ENCODE measurements at regions not wholly inside any gene's neighbourhood (a gene's known extent, or its start where the extent isn't known, plus 50 kb on each side); places are given as distances from the start of the nearest gene placed in this dataset.

DNA sequence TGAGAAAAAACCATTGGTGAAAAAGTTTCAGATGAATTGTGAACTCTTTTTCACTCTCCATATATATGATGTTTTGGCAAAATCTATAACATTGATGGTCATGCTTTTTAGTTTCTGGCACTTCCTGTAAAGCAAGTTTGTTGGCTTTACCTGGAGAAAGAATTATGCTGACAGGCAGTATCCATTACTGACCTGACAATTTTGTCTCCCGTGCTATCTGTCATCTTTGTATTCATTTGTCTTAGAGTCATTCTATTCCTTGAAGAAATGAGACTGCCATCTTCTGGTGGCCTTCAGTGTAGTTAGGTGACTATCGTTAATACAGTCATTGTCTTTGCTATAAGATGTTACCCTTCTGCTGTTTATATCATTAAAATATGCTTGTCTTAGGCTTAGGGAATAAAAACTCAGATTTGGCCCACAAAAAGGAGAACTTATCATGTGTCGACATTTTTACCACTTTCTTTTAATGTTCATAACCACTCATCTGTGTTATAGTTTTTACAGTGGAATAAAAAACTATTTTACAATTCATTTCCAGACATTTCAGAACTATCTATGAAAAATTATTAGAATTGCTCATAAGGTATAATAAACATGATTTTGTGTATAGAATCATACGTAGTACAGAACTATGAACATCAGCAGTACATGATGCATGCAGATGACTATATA lies 707.0 kb downstream of the EPM2A start:
- TF ChIP-seq RAD21 (IDR thresholded peaks at IDR 0.05; ENCODE audit: low read depth) (peak; percentile 75), TCF12 (IDR thresholded peaks at IDR 0.05; ENCODE audit: low read depth) (no peak)

DNA sequence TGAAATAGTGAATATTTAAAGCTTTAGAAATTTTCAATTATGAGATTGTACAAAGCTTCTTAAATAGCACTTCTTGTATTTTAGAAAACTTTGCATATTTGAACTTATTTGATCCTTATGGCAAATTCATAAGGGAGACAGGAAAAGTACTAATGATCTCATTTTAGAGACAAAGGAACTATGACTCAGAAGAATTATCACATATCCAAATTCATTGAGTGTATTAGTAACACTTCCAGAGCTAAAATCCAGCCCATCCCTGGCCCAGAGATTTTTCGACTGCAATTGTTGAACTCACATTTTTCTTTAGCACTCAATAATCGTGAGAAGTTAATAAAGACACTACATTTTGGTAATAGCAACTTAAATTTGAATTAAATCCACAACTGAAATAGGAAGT lies 704.3 kb downstream of the EPM2A start:
- TF ChIP-seq CEBPB (IDR thresholded peaks at IDR 0.05) (no peak), EP300 (IDR thresholded peaks at IDR 0.05; ENCODE audit: borderline replicate concordance) (no peak), EGR1 (IDR thresholded peaks at IDR 0.05) (no peak), FOXM1 (IDR thresholded peaks at IDR 0.05; ENCODE audit: borderline replicate concordance, low read depth) (no peak), ZBTB7A (IDR thresholded peaks at IDR 0.05; ENCODE audit: low read depth) (no peak), TEAD4 (IDR thresholded peaks at IDR 0.05) (no peak), TAF1 (IDR thresholded peaks at IDR 0.05; ENCODE audit: low read depth) (no peak), TCF12 (IDR thresholded peaks at IDR 0.05; ENCODE audit: low read depth) (no peak), NFIC (IDR thresholded peaks at IDR 0.05) (no peak), CREB1 (IDR thresholded peaks at IDR 0.05; ENCODE audit: low read depth) (no peak), YY1 (IDR thresholded peaks at IDR 0.05; ENCODE audit: low read depth) (no peak)
- TF ChIP-seq, protein P1, sequence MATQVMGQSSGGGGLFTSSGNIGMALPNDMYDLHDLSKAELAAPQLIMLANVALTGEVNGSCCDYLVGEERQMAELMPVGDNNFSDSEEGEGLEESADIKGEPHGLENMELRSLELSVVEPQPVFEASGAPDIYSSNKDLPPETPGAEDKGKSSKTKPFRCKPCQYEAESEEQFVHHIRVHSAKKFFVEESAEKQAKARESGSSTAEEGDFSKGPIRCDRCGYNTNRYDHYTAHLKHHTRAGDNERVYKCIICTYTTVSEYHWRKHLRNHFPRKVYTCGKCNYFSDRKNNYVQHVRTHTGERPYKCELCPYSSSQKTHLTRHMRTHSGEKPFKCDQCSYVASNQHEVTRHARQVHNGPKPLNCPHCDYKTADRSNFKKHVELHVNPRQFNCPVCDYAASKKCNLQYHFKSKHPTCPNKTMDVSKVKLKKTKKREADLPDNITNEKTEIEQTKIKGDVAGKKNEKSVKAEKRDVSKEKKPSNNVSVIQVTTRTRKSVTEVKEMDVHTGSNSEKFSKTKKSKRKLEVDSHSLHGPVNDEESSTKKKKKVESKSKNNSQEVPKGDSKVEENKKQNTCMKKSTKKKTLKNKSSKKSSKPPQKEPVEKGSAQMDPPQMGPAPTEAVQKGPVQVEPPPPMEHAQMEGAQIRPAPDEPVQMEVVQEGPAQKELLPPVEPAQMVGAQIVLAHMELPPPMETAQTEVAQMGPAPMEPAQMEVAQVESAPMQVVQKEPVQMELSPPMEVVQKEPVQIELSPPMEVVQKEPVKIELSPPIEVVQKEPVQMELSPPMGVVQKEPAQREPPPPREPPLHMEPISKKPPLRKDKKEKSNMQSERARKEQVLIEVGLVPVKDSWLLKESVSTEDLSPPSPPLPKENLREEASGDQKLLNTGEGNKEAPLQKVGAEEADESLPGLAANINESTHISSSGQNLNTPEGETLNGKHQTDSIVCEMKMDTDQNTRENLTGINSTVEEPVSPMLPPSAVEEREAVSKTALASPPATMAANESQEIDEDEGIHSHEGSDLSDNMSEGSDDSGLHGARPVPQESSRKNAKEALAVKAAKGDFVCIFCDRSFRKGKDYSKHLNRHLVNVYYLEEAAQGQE (IDR thresholded peaks at IDR 0.05; ENCODE audit: low read depth), result no peak
- TF ChIP-seq, protein P2, sequence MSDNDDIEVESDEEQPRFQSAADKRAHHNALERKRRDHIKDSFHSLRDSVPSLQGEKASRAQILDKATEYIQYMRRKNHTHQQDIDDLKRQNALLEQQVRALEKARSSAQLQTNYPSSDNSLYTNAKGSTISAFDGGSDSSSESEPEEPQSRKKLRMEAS (IDR thresholded peaks at IDR 0.05), result no peak

DNA sequence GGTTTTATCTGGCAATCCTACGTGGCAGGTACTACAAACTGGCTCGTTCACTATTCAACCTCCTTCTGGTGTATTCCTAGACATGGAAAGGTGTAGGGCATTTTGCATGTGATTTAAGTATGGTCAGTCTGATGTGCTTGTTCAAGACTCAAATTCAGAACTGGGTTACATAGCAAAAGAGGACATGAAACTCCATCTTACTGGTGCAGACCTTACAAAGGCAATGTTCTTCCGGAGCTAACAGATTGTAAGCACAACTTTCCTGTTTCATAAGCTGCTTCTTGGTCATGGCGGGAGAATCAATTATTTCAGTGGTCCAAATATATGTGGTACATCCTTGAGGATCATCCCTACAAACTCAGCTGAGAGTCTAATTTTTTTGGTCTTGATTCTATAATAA lies 703.4 kb downstream of the EPM2A start:
- no peak for TF ChIP-seq TCF12 (IDR thresholded peaks at IDR 0.05; ENCODE audit: low read depth)
- no peak for TF ChIP-seq YY1 (IDR thresholded peaks at IDR 0.05; ENCODE audit: low read depth)
- no peak for TF ChIP-seq ZBTB7A (IDR thresholded peaks at IDR 0.05; ENCODE audit: low read depth)
- TF ChIP-seq CEBPB (IDR thresholded peaks at IDR 0.05), result no peak
- TF ChIP-seq, protein P3, sequence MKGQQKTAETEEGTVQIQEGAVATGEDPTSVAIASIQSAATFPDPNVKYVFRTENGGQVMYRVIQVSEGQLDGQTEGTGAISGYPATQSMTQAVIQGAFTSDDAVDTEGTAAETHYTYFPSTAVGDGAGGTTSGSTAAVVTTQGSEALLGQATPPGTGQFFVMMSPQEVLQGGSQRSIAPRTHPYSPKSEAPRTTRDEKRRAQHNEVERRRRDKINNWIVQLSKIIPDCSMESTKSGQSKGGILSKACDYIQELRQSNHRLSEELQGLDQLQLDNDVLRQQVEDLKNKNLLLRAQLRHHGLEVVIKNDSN (IDR thresholded peaks at IDR 0.05), result no peak
- TF ChIP-seq, protein P1 (IDR thresholded peaks at IDR 0.05; ENCODE audit: low read depth), result no peak
- TF ChIP-seq TAF1 (IDR thresholded peaks at IDR 0.05; ENCODE audit: low read depth), result no peak
- no peak for TF ChIP-seq EGR1 (IDR thresholded peaks at IDR 0.05)
- no peak for TF ChIP-seq EP300 (IDR thresholded peaks at IDR 0.05; ENCODE audit: borderline replicate concordance)
- TF ChIP-seq FOXM1 (IDR thresholded peaks at IDR 0.05; ENCODE audit: borderline replicate concordance, low read depth), result no peak

DNA sequence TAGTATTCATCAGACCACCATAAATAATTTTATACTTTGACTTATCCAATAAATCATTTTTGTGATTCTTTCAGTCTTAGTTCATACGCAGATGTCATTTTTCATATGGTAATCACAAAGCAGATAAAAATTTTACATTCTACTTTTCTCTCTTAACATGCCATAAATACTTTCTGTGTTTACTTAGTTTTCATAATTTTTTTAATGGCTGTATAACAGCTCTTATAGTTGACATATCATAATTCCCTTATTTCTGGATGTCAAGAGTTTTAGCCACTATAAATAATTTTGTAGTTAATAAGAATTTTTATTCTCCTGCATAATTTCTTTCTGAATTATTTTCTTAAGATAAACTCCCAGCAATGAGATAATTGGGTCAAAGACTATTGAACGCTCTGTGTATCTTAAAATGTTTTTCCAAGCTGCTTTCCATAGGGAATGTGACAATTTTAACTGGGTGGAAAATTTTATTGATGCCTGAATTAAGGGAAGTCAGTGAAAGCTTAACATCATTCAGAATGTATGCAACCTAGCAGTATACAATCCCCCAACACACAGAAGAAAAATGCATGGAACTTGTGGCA lies 702.7 kb downstream of the EPM2A start:
- TF ChIP-seq RAD21 (IDR thresholded peaks at IDR 0.05; ENCODE audit: low read depth) (no peak), TAF1 (IDR thresholded peaks at IDR 0.05; ENCODE audit: low read depth) (no peak), TCF12 (IDR thresholded peaks at IDR 0.05; ENCODE audit: low read depth) (no peak), CREB1 (IDR thresholded peaks at IDR 0.05; ENCODE audit: low read depth) (no peak), CEBPB (IDR thresholded peaks at IDR 0.05) (no peak), YY1 (IDR thresholded peaks at IDR 0.05; ENCODE audit: low read depth) (no peak), EGR1 (IDR thresholded peaks at IDR 0.05) (no peak), NFIC (IDR thresholded peaks at IDR 0.05) (no peak), TEAD4 (IDR thresholded peaks at IDR 0.05) (no peak), EP300 (IDR thresholded peaks at IDR 0.05; ENCODE audit: borderline replicate concordance) (no peak), FOXM1 (IDR thresholded peaks at IDR 0.05; ENCODE audit: borderline replicate concordance, low read depth) (no peak), ZBTB7A (IDR thresholded peaks at IDR 0.05; ENCODE audit: low read depth) (no peak)
- TF ChIP-seq, protein P1 (IDR thresholded peaks at IDR 0.05; ENCODE audit: low read depth), result no peak
- TF ChIP-seq, protein P2 (IDR thresholded peaks at IDR 0.05), result no peak
- TF ChIP-seq, protein P3 (IDR thresholded peaks at IDR 0.05), result no peak
